Upper lobe of right lung (tissue), 1 donor: ENCODE measurements at regions not wholly inside any gene's neighbourhood (a gene's known extent, or its start where the extent isn't known, plus 50 kb on each side); places are given as distances from the start of the nearest gene placed in this dataset.

ENCODE experiments used
- ATAC-seq: fragments of 200-7000 bp; cut with Tn5 transposase; one replicate; pipeline ENCODE4 v1.9.1; 2020; ENCODE audit warnings: mild to moderate bottlenecking, moderate library complexity
- DNase-seq: peaks from one replicate; pipeline ENCODE4 v3.0.0-alpha.2; 2020
- H3K27ac ChIP-seq: fragments of 200-600 bp; one replicate; pipeline ENCODE4 v1.8.0; 2022
- H3K27me3 ChIP-seq: fragments of 200-600 bp; one replicate; pipeline ENCODE4 v1.8.0; 2022; ENCODE audit warnings: mild to moderate bottlenecking
- H3K36me3 ChIP-seq: fragments of 200-600 bp; one replicate; pipeline ENCODE4 v1.8.0; 2022
- H3K4me1 ChIP-seq: fragments of 200-600 bp; one replicate; pipeline ENCODE4 v1.8.0; 2022
- H3K4me3 ChIP-seq: fragments of 200-600 bp; one replicate; pipeline ENCODE4 v1.8.0; 2022; ENCODE audit warnings: mild to moderate bottlenecking
- H3K9me3 ChIP-seq: fragments of 200-600 bp; one replicate; pipeline ENCODE4 v1.8.0; 2022
- intact Hi-C: fragments of 100-400 bp; cut with DNase I; formaldehyde crosslinking; loops from one replicate; pipeline ENCODE4 v1.11.0; 2022
- TF ChIP-seq, protein P1 (sequence below): fragments of 200-600 bp; IDR thresholded peaks from one replicate; pipeline ENCODE4 v1.8.0; 2022; ENCODE audit warnings: antibody characterized with exemption
- donor health status: DM: no; HTN: yes; CAD: no; lungs with severe emphysema.

DNA sequence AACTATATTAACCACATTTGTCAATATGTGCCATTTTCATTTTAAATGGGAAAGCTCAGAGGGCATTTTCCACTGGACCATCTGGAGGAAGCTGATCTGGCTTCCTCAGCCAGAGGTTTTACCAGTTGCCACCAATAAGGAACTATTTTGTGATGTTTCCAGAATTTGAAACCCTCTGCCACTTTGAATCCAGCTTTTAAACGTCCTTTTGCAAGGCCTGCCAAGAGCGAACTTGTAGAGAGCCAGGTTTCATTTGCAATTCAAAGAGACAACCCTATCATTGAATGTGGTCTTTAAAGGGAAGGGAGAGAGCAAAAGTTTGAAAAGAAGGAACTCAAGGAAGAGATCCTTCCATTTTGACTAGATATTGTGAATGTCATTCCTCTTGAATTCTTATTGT is 123.3 kb upstream of the CHL1 start:
- TF ChIP-seq, protein P1, sequence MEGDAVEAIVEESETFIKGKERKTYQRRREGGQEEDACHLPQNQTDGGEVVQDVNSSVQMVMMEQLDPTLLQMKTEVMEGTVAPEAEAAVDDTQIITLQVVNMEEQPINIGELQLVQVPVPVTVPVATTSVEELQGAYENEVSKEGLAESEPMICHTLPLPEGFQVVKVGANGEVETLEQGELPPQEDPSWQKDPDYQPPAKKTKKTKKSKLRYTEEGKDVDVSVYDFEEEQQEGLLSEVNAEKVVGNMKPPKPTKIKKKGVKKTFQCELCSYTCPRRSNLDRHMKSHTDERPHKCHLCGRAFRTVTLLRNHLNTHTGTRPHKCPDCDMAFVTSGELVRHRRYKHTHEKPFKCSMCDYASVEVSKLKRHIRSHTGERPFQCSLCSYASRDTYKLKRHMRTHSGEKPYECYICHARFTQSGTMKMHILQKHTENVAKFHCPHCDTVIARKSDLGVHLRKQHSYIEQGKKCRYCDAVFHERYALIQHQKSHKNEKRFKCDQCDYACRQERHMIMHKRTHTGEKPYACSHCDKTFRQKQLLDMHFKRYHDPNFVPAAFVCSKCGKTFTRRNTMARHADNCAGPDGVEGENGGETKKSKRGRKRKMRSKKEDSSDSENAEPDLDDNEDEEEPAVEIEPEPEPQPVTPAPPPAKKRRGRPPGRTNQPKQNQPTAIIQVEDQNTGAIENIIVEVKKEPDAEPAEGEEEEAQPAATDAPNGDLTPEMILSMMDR, result no peak
- Histone ChIP-seq H3K4me1 (no peaks in the 10 kb centered on the region), H3K27ac (peak overlapping the region; percentile 28), H3K36me3 (no peaks in the 10 kb centered on the region), H3K27me3 (no peaks in the 10 kb centered on the region), H3K4me3 (no peak overlapping the region), H3K9me3 (no peaks in the 10 kb centered on the region)
- DNase-seq (no peak), ATAC-seq (no peak)
- intact Hi-C loops, result no loop called here

DNA sequence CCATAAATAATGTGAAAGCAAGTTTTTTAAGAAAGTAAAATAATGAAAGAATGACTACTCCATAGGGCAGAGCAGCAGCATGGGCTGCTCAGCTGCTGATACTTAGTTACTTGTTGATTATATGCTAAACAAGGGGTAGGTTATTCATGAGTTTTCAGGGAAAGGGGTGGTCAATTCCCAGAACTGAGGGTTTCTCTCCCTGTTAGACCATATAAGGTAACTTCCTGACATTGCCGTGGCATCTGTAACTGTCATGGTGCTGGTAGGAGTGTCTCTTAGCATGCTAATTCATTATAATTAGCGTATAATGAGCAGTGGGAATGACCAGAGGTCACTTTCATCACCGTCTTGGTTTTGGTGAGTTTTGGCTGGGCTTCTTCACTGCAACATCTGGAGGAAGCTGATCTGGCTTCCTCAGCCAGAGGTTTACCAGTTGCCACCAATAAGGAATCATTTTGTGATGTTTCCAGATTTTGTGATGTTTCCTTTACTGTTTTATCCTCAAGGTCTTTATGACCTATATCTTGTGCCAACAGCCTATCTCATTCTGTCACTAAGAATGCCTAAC is 121.8 kb upstream of the CHL1 start:
- no peak for ATAC-seq
- no peak for DNase-seq
- intact Hi-C loops, result no loop called here
- H3K4me1 ChIP-seq, result no peaks in the 10 kb centered on the region
- H3K36me3 ChIP-seq, result no peaks in the 10 kb centered on the region
- H3K9me3 ChIP-seq, result no peaks in the 10 kb centered on the region
- peak overlapping the region; percentile 28 for H3K27ac ChIP-seq
- H3K4me3 ChIP-seq, result no peak overlapping the region
- TF ChIP-seq, protein P1, result no peak
- H3K27me3 ChIP-seq, result no peaks in the 10 kb centered on the region

DNA sequence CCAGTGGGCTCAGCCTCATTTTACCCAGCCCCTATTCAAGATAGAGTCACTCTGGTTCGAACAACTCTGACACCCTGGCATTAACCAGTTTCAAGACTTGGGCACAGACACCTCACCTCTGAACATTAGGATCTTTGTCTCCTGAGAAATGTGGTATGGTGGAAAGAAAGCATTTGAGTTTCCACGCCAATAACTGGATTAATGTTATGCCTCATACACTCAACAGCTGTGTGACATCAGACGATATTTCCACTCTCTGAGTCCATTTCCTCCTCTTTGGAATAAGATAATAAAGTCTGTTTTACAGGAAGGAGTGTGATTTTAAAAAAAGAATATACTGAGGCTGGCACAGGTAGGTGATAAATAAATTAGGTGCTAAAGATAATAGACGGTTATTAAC is 121.3 kb upstream of the CHL1 start:
- DNase-seq (no peak), ATAC-seq (no peak)
- TF ChIP-seq, protein P1, result no peak
- peak overlapping the region; percentile 6 for H3K27ac ChIP-seq
- H3K36me3 ChIP-seq, result no peaks in the 10 kb centered on the region
- intact Hi-C loops, result no loop called here
- H3K4me3 ChIP-seq, result no peak overlapping the region
- no peaks in the 10 kb centered on the region for H3K9me3 ChIP-seq
- H3K4me1 ChIP-seq, result no peaks in the 10 kb centered on the region
- H3K27me3 ChIP-seq, result no peaks in the 10 kb centered on the region

DNA sequence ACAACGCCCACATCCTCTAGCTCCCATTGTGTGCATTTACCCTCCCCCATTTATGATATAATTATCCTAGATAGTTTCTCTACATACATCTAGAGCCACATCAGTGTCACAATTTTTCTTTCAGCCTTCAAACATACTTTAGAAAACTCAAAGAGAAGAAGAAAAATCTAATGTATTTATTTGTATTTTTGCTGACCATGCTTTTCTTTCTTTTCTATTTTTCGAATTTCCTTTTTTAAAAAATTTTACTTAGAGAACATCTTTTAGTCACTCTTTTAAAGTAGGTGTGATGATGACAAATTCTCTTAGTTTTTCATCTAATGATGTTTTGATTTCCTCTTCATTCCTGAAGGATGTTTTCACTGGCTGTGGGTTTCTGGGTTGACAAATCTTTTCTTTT is 117.0 kb upstream of the CHL1 start:
- ATAC-seq, result no peak
- intact Hi-C loops, result no loop called here
- Histone ChIP-seq H3K4me3 (no peak overlapping the region), H3K36me3 (no peaks in the 10 kb centered on the region), H3K9me3 (no peaks in the 10 kb centered on the region), H3K27ac (no peak overlapping the region), H3K27me3 (no peaks in the 10 kb centered on the region), H3K4me1 (no peaks in the 10 kb centered on the region)
- TF ChIP-seq, protein P1, result no peak
- DNase-seq, result no peak

DNA sequence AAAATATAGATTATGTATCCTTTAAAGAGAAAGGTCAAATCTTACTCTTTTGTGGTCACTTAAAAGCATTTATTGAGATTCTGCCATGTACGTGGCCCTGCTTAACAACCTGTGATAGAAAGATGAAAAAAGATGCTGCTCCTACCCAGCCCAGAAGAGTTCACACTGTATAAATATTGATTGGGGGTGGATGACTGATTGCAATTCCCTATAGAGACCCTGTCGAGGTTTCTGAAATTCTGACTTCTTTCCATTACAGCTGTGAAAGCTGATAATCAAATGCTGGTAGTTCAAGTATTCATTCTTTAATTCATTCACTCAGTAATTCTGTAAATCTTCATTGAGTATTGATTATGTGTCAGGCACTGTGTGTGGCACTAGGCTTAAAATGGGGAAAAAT is 114.1 kb upstream of the CHL1 start:
- Histone ChIP-seq H3K4me1 (no peaks in the 10 kb centered on the region), H3K27me3 (no peaks in the 10 kb centered on the region), H3K36me3 (no peaks in the 10 kb centered on the region), H3K9me3 (no peaks in the 10 kb centered on the region), H3K27ac (no peak overlapping the region), H3K4me3 (no peak overlapping the region)
- DNase-seq (no peak), ATAC-seq (no peak)
- intact Hi-C loops, result no loop called here
- TF ChIP-seq, protein P1, result no peak

DNA sequence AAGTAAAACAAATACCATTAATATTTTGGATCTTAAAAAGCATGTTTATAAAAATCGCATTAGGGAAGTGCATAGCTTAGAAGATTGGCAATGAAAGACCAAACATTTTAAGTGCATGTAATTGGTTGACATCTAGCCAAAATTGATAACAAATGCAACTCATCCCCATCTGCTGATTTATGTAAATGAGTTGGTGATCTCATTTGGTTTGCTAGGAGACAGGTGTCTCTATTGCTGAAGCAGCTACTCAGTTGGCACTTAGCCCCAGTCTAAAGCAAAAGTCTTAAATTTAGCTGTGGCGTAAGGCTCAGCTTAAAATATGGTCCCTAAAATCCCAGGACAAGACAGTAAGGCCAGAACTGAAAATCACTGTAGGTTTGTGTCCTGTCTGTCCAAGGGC is 113.5 kb upstream of the CHL1 start:
- Histone ChIP-seq H3K4me3 (no peak overlapping the region), H3K9me3 (no peaks in the 10 kb centered on the region), H3K27me3 (no peaks in the 10 kb centered on the region), H3K27ac (no peak overlapping the region), H3K4me1 (no peaks in the 10 kb centered on the region), H3K36me3 (no peaks in the 10 kb centered on the region)
- TF ChIP-seq, protein P1, result no peak
- intact Hi-C loops, result no loop called here
- no peak for ATAC-seq
- no peak for DNase-seq
